CD4-positive, alpha-beta T cell treated with Interleukin-2 at 100 ng/mL for 4 hours (primary cell): ENCODE measurements at regions not wholly inside any gene's neighbourhood (a gene's known extent, or its start where the extent isn't known, plus 50 kb on each side); places are given as distances from the start of the nearest gene placed in this dataset.

Experiments
- DNase-seq: peaks from one replicate; pipeline ENCODE4 v3.0.0-alpha.2; 2020; ENCODE audit warnings: low spot score

- DNase-seq: no peak
Measured at GRCh38 chr1:163813251-163813650, 491.5 kb downstream of the NUF2 start.

- DNase-seq: no peak
Measured at GRCh38 chr1:163820226-163820625, 498.5 kb downstream of the NUF2 start.

- no peak for DNase-seq
Measured at GRCh38 chr1:163820766-163821165, 499.0 kb downstream of the NUF2 start.

DNA sequence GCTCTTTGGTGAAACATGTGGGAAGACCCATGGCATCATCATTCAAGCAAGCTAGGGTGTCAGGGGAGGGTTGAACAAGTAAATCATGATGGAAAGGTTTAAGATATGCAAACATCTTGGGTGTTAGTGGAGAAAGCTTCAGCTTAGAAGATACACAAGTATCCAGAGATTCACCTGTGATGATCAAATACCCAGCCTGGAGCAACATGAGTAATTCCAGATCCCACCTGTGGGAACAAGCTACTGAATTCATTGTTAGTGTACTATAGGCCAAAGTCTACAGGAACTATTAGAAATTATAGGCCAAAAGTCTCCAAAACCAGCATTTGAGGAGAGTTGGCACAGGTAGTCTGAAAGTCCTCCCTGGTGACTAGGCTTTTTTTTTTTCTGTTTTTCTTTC is 499.9 kb downstream of the NUF2 start:
- DNase-seq: no peak

DNA sequence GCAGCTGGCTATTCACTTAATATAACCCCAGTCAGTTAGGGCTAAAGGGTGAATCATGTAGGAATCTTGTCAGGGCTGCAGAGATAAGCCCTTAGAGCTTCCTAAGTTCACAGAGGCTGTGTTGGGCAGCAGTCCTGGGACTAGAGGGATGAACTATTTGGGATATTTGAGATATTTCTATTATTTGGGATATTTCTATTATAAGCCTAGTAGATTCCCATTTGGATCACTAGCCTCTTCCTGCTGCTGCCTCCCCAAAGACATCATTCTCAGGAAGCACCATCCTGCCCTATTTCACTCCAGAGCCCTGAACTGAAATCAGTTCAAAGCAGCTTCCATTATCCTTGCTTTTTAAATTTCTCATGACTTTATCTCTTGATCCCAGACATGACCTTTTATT is 501.3 kb downstream of the NUF2 start:
- DNase-seq: no peak

DNA sequence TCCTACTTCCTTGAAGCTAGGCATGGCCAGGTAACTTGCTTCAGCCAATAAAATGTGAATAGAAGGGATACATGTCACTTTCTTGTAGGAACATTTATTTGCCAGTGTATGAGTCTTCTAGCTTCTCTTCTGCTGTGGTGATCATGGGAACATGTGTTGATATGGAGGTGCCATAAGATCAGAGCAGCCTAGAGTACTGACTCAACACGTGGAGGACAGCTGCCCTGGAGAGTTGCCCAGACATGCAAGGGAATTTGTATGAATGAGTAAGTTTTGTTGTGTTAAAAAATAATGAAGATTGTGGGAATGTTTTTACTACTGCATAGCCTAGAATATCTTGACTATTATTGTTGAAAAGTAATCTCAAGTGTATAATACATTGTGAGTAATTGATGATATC is 502.3 kb downstream of the NUF2 start:
- no peak for DNase-seq

GRCh38 chr1:163824490-163824889 is 502.7 kb downstream of the NUF2 start:
- DNase-seq: no peak

- DNase-seq: no peak
Measured at GRCh38 chr1:163826500-163826899, 504.7 kb downstream of the NUF2 start.

GRCh38 chr1:163834778-163835177 is 513.0 kb downstream of the NUF2 start:
- DNase-seq: no peak

DNA sequence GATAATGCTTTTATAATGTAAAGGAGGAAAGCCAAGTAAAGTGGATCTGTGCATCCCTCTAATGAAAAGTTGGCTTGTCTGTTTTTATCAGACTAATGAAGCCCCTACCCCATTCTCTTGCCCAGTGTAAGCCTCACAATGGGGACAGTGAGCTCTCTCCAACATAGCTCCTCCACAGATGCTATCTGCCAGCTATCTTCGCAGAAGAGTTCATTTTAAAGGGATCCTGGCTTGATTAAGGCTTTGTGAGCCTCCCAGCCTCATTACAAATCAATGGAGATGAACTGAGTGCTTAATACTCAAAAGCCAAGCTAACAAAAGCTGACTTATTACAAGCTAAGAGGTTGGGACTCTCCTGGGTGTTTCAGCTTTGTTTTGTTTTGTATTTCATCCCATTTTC is 514.7 kb downstream of the NUF2 start:
- no peak for DNase-seq

- DNase-seq: no peak
Measured at GRCh38 chr1:163837206-163837605, 515.5 kb downstream of the NUF2 start.

DNA sequence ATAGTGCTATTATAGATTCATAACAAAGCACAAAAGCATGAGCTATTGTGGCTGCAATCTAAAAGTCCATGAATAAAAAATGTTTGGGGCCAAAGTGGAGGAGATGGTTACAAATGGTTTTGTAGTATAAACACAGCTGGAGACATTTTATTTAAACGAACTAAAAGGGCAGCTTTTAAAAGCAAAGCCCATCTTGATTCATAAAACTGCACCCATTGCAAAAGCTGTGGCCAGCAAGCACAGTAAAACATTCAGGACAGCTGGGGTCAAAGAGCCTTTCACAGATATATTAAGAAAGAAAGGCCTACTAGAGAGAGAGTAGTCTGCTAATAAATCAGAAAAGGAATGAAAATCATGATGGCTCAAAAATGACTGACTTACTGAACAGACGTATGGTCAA is 520.8 kb downstream of the NUF2 start:
- DNase-seq: no peak

DNA sequence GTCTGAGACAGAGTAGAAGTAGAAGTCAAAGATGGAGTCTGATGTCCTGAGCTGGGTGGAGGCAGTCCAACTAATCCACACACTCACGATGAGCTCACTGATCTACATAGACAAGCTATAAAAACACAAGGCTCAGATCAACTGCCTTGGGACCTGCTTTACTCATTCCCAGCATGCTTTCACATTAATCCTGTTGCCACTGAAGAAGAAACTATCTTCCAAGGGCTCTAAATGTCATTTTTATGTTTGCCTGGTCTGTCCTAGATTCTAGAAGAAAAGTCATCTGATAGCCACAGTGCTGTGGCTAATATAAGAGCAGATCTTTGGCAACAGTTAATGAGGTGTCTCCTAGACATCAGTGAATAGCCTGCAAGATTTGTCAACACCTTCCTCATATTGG is 522.7 kb downstream of the NUF2 start:
- no peak for DNase-seq

GRCh38 chr1:163845279-163845678 is 523.5 kb downstream of the NUF2 start:
- DNase-seq: no peak

DNA sequence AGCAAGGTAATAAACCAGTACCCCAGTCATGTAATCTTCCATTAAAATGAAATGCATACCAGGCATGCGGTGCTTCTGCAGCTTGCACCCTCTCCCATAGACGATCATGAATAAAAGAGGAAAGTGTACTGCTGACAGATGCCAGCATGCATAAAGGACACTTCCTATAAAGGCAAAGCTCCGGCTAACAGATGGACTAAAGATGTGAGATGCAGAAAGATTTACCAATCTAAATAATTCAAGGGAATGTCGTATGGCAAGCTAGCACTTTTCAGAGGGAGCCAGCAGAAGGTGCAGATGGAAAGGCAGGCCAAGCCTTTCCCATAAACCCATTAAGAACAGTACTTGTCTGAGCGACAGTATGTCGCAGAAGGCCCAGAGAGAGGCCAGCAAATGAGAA is 542.0 kb downstream of the NUF2 start:
- DNase-seq: no peak

- no peak for DNase-seq
Measured at GRCh38 chr1:163864207-163864606, 542.5 kb downstream of the NUF2 start.

GRCh38 chr1:163866564-163866963 is 544.8 kb downstream of the NUF2 start:
- DNase-seq: no peak

DNA sequence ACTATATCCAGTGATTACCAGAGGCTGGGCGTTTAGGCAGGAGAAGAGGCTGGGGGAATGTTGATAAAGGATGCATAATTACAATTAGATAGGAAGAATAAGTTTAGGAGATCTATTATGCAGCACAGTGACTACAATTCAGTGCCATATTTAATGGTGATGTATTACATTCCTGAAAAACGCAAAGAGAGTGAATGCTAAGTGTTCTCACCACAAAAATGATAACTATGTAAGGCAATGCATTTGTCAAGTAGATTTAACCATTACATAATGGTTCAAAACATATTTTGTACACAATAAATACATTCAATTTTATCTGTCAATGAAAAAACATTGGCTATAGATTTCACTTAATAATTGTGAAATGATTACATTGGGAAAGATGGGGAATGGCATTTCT is 548.9 kb downstream of the NUF2 start:
- no peak for DNase-seq

DNA sequence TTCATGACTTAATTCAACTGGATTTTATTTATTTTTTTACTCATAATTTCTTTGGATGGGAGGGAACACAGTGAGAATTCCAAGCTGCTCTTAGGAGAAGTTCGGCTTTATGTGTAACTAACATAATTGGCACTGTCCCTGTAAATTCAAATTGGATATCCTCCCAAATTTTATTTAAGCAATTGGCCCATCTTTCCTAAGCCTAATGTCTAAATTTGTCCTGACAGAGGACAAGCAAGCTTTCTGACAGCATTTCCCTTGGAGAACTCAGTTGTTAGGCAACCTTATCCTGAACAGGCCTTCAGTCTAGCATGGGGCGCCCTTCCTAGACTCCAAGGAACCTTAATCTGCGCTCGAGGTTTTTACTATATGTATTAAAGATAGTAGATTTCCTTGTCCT is 550.3 kb downstream of the NUF2 start:
- DNase-seq: no peak

GRCh38 chr1:163874070-163874469 is 552.3 kb downstream of the NUF2 start:
- no peak for DNase-seq

- DNase-seq: no peak
Measured at GRCh38 chr1:163875200-163875926, 553.6 kb downstream of the NUF2 start.

DNA sequence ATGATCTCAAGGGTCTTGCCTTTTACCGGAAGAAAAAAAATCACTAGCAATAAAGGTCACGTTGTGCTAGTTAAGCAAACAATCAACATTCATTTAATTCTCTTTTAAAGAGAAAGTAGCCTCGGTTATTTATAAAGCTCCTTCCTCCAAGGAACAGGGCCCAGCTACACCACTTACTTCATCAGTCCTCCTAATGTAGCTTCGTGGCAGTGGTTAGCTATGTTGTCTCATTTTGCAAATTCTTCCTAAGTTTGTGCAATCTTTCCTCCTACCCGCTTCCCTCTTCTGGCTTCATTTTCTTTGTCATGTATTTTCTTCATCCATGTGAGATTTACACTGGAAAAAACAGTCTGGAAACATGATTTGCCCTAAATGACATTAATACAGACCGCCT is 554.2 kb downstream of the NUF2 start:
- DNase-seq: no peak

DNA sequence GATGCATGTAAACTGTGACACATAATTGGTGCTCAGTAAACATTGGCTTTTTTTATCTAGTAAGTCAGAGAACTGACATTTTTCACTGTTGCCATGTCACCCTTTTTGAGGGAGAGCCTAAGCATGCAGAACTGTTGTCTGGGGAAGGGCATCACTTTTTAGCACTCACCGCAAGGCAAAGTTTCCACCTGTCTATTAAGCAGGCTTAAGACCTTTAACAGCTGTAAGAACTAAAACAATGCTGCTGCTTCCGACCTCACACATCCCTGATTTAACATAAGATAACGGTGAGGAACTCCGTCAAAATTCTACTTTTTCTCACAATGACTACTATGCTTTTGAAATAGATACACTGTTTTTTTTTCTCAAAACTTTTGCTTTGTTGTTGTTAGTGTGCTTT is 554.8 kb downstream of the NUF2 start:
- DNase-seq: no peak

GRCh38 chr1:163877016-163877415 is 555.3 kb downstream of the NUF2 start:
- DNase-seq: no peak

DNA sequence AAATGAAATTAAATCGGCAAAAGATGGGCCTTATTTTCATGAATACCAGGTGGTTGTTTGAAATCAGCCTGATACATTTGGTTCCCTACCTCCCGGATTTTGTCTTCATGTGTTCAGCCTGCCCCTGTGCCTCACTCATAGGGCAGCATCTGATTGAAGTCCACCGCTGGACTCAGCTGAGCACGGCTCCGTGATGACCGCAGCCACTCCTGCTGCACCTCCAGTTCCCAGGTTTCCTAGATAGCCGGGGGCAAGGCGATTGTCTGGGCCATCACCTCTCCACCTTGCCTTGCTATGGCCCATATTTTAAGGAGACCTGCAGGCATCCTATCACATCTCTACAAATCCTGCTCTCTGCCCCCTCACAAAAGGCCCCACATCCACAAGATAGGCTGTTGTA is 563.8 kb downstream of the NUF2 start:
- DNase-seq: no peak
